Loucy (cell line): ENCODE measurements at regions not wholly inside any gene's neighbourhood (a gene's known extent, or its start where the extent isn't known, plus 50 kb on each side); places are given as distances from the start of the nearest gene placed in this dataset.
A peak's percentile ranks its signal among the peaks of the same experiment; 100 is the strongest.

Experiments
- H2AFZ ChIP-seq: fragments of 200-600 bp; sonication (generic); 2 replicates; pipeline ENCODE4 v1.6.0; 2016; ENCODE audit warnings: antibody characterized with exemption, mild to moderate bottlenecking, low read length, moderate library complexity
- H3F3A ChIP-seq: fragments of 200-600 bp; 2 replicates; pipeline ENCODE4 v1.6.0; 2016; ENCODE audit warnings: antibody characterized with exemption, low read depth, mild to moderate bottlenecking
- H3K27me3 ChIP-seq: fragments of 200-600 bp; sonication (generic); 2 replicates; pipeline ENCODE4 v1.6.1; 2014; ENCODE audit warnings: low read length, mild to moderate bottlenecking; ENCODE audit not compliant: insufficient read depth, poor library complexity, severe bottlenecking
- H3K36me3 ChIP-seq: fragments of 200-600 bp; sonication (generic); 2 replicates; pipeline ENCODE4 v1.6.1; 2016; ENCODE audit warnings: low read length; ENCODE audit not compliant: insufficient read depth
- H3K4me1 ChIP-seq: fragments of 200-600 bp; sonication (generic); 2 replicates; pipeline ENCODE4 v1.5.1; 2014; ENCODE audit warnings: low read length, mild to moderate bottlenecking; ENCODE audit not compliant: insufficient read depth, poor library complexity, severe bottlenecking
- H3K4me2 ChIP-seq: fragments of 200-600 bp; sonication (generic); 2 replicates; pipeline ENCODE4 v1.6.0; 2014; ENCODE audit warnings: antibody characterized with exemption, low read length, low read depth, mild to moderate bottlenecking; ENCODE audit not compliant: poor library complexity, severe bottlenecking
- H3K4me3 ChIP-seq: fragments of 200-600 bp; sonication (generic); 2 replicates; pipeline ENCODE4 v1.5.1; 2014; ENCODE audit warnings: low read length, mild to moderate bottlenecking, mixed read lengths; ENCODE audit not compliant: poor library complexity, severe bottlenecking
- H3K79me2 ChIP-seq: fragments of 200-600 bp; sonication (generic); 2 replicates; pipeline ENCODE4 v1.6.1; 2014; ENCODE audit warnings: low read length; ENCODE audit not compliant: insufficient read depth
- H3K9ac ChIP-seq: fragments of 200-600 bp; sonication (generic); 2 replicates; pipeline ENCODE4 v1.6.0; 2014; ENCODE audit warnings: mild to moderate bottlenecking, low read depth, low read length, moderate library complexity; ENCODE audit not compliant: poor library complexity, severe bottlenecking
- H3K9me2 ChIP-seq: fragments of 200-600 bp; sonication (generic); replicated peaks from 2 replicates; pipeline ENCODE4 v1.6.1; 2016; ENCODE audit warnings: low read depth, low read length, mixed read lengths
- H3K9me3 ChIP-seq: fragments of 200-600 bp; sonication (generic); 2 replicates; pipeline ENCODE4 v1.6.1; 2014; ENCODE audit warnings: mild to moderate bottlenecking, antibody characterized with exemption, low read length, low read depth; ENCODE audit not compliant: insufficient read depth
- H4K20me1 ChIP-seq: fragments of 200-600 bp; sonication (generic); 2 replicates; pipeline ENCODE4 v1.6.0; 2014; ENCODE audit warnings: antibody characterized with exemption, low read length, mild to moderate bottlenecking; ENCODE audit not compliant: insufficient read depth, poor library complexity, severe bottlenecking
- CTCF ChIP-seq: fragments of 200-600 bp; sonication (generic); conservative IDR thresholded peaks from 2 replicates; pipeline ENCODE4 v1.5.1; 2014; ENCODE audit warnings: mild to moderate bottlenecking, antibody characterized with exemption, low read length
- EZH2phosphoT487 ChIP-seq: fragments of 200-600 bp; IDR thresholded peaks from 2 replicates; pipeline ENCODE4 v1.6.1; 2018; ENCODE audit warnings: antibody characterized with exemption, mild to moderate bottlenecking, moderate library complexity, borderline replicate concordance

DNA sequence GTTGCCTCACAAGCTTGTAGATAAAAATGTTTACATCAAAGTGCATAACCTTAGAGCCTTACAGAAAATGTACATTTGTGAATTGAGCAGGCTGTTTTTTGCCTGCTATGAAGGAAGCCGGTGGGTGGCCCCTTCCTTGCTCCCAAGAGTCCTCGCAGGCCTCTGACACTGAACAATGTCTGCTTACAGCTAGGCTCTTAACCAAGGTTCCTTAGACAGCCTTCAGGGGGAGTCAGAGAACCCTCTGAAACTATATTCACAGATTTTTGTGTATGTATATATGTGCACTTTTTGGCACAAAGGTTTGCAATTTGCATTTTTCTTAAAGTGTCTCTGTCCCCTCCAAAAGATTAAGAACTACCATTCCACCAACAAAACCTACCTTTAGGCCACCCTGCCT, 282.6 kb downstream of the BARHL2 start:
- Histone ChIP-seq H3K4me1 (no peaks in the 10 kb centered on the region), H3K27me3 (no peaks in the 10 kb centered on the region), H3K36me3 (no peaks in the 10 kb centered on the region), H4K20me1 (no peaks in the 10 kb centered on the region), H3F3A (no peaks in the 10 kb centered on the region), H3K4me3 (no peak overlapping the region), H3K9me3 (no peaks in the 10 kb centered on the region), H3K9me2 (no peaks in the 10 kb centered on the region), H3K9ac (no peak overlapping the region), H2AFZ (no peak overlapping the region), H3K4me2 (no peak overlapping the region), H3K79me2 (no peaks in the 10 kb centered on the region)
- TF ChIP-seq CTCF (peak; percentile 58), EZH2phosphoT487 (no peak)

- Histone ChIP-seq H3K36me3 (no peaks in the 10 kb centered on the region), H3K4me3 (no peak overlapping the region)
Observed at GRCh38 chr1:90417126-90417525, 300.0 kb downstream of the BARHL2 start.

DNA sequence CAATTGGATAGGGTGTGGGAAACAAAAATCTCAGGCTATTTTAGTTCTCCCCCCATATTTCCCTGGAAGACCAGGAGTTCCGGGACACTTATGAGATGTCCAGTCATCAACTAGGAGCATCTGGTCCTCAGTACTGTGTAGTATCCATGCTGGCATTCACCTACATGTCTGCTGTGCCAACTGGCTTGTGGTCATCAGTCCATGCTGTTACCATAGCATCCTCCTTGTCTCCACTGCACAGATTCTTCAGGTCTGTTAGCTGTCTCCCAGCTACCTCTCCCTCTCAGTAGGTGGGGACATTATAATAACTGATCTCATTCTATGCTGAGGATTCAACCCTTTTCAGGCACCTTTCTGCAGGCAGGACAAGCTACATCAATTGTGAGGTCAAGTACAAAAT, 302.9 kb downstream of the BARHL2 start:
- no peaks in the 10 kb centered on the region for H3K4me1 ChIP-seq
- H3K9ac ChIP-seq: no peak overlapping the region
- H3K9me3 ChIP-seq: peaks cover 6% of the 10 kb centered on the region; the same call in 1 of the 2 replicates
- H2AFZ ChIP-seq: no peak overlapping the region
- H3K36me3 ChIP-seq: no peaks in the 10 kb centered on the region
- TF ChIP-seq EZH2phosphoT487 (no peak), CTCF (no peak)
- H4K20me1 ChIP-seq: no peaks in the 10 kb centered on the region
- no peaks in the 10 kb centered on the region for H3K27me3 ChIP-seq
- H3K4me2 ChIP-seq: no peak overlapping the region
- no peaks in the 10 kb centered on the region for H3K9me2 ChIP-seq
- H3K4me3 ChIP-seq: no peak overlapping the region
- no peaks in the 10 kb centered on the region for H3F3A ChIP-seq
- no peaks in the 10 kb centered on the region for H3K79me2 ChIP-seq

More at GRCh38 chr1:90417126-90417525, 300.0 kb downstream of the BARHL2 start:
- no peak for TF ChIP-seq EZH2phosphoT487
- TF ChIP-seq CTCF: no peak
- Histone ChIP-seq H2AFZ (no peak overlapping the region), H3K9me3 (peaks cover 6% of the 10 kb centered on the region; the same call in 1 of the 2 replicates), H3K4me1 (no peaks in the 10 kb centered on the region), H3K9ac (no peak overlapping the region), H3F3A (no peaks in the 10 kb centered on the region), H3K27me3 (no peaks in the 10 kb centered on the region), H3K79me2 (no peaks in the 10 kb centered on the region), H3K4me2 (no peak overlapping the region), H4K20me1 (no peaks in the 10 kb centered on the region), H3K9me2 (no peaks in the 10 kb centered on the region)
